HEK293 (cell line): ENCODE measurements at regions not wholly inside any gene's neighbourhood (a gene's known extent, or its start where the extent isn't known, plus 50 kb on each side); places are given as distances from the start of the nearest gene placed in this dataset.

Source experiments
- CTCF ChIA-PET: fragments of 350-600 bp; formaldehyde crosslinking; extraction: SDS; loops from one replicate; lab custom pipeline; 2021; ENCODE audit warnings: antibody characterized with exemption; lab: Yijun Ruan, JAX
- POLR2A ChIA-PET: fragments of 300-600 bp; formaldehyde crosslinking; extraction: SDS; loops from one replicate; lab custom pipeline; 2020; ENCODE audit warnings: antibody characterized with exemption, inconsistent platforms; lab: Yijun Ruan, JAX
- H3K27ac ChIP-seq: fragments of 200-500 bp; sonication (Bioruptor generic); 2 replicates; pipeline ENCODE4 v1.5.1; 2014; ENCODE audit warnings: low read depth, low read length, control low read depth, inconsistent platforms; ENCODE audit errors: extremely low read depth
- H3K36me3 ChIP-seq, 2 experiments: fragments of 200-500 bp in 1 of 2; sonication (Bioruptor generic) in 1 of 2; 1 replicate in 1 of 2; 2 replicates in 1 of 2; pipeline ENCODE4 v1.5.1; 2014 to 2017; ENCODE audit warnings: inconsistent platforms in 2 of 2, low read length in 2 of 2; ENCODE audit not compliant: control insufficient read depth in 2 of 2, insufficient read depth in 1 of 2
- H3K4me1 ChIP-seq: fragments of 200-500 bp; sonication (Bioruptor generic); 2 replicates; pipeline ENCODE4 v1.5.1; 2014; ENCODE audit warnings: mild to moderate bottlenecking, low read length, inconsistent platforms; ENCODE audit not compliant: control insufficient read depth, insufficient read depth
- H3K4me3 ChIP-seq: 2 replicates; pipeline ENCODE4 v1.5.1; 2011; ENCODE audit warnings: low read depth, mild to moderate bottlenecking, control low read depth, low read length, moderate library complexity
- H3K9me3 ChIP-seq: fragments of 200-500 bp; sonication (Bioruptor generic); 2 replicates; pipeline ENCODE4 v1.5.1; 2014; ENCODE audit warnings: low read depth, low read length, inconsistent platforms; ENCODE audit not compliant: control insufficient read depth, insufficient read depth
- OVOL3 ChIP-seq: fragments of 450-650 bp; formaldehyde crosslinking; IDR thresholded peaks from 2 replicates; pipeline ENCODE4 v1.5.1; 2016; ENCODE audit warnings: missing biosample characterization, missing genetic modification characterization
- REST ChIP-seq: fragments of 450-650 bp; formaldehyde crosslinking; IDR thresholded peaks from 2 replicates; pipeline ENCODE4 v1.5.1; 2016; ENCODE audit warnings: missing biosample characterization, missing genetic modification characterization
- SCRT1 ChIP-seq: fragments of 450-650 bp; formaldehyde crosslinking; IDR thresholded peaks from 2 replicates; pipeline ENCODE4 v1.5.1; 2016; ENCODE audit warnings: missing biosample characterization, missing genetic modification characterization, borderline replicate concordance
- WT1 ChIP-seq: fragments of 450-650 bp; formaldehyde crosslinking; IDR thresholded peaks from 2 replicates; pipeline ENCODE4 v1.5.1; 2016; ENCODE audit warnings: missing biosample characterization, missing genetic modification characterization
- ZBTB20 ChIP-seq: fragments of 450-650 bp; formaldehyde crosslinking; IDR thresholded peaks from 2 replicates; pipeline ENCODE4 v1.5.1; 2016; ENCODE audit warnings: missing biosample characterization, missing genetic modification characterization
- ZBTB44 ChIP-seq: fragments of 450-650 bp; IDR thresholded peaks from 2 replicates; pipeline ENCODE4 v1.5.1; 2018; ENCODE audit warnings: missing biosample characterization, mild to moderate bottlenecking, missing genetic modification characterization
- ZNF169 ChIP-seq: fragments of 450-650 bp; formaldehyde crosslinking; IDR thresholded peaks from 2 replicates; pipeline ENCODE4 v1.5.1; 2016; ENCODE audit warnings: missing biosample characterization, missing genetic modification characterization
- ZNF18 ChIP-seq: fragments of 450-650 bp; formaldehyde crosslinking; IDR thresholded peaks from 2 replicates; pipeline ENCODE4 v1.5.1; 2016; ENCODE audit warnings: missing biosample characterization, missing genetic modification characterization
- ZNF26 ChIP-seq: fragments of 450-650 bp; formaldehyde crosslinking; IDR thresholded peaks from 2 replicates; pipeline ENCODE4 v1.5.1; 2016; ENCODE audit warnings: missing biosample characterization, missing genetic modification characterization
- ZNF362 ChIP-seq: fragments of 450-650 bp; formaldehyde crosslinking; IDR thresholded peaks from 2 replicates; pipeline ENCODE4 v1.5.1; 2016; ENCODE audit warnings: missing biosample characterization, missing genetic modification characterization
- ZNF366 ChIP-seq: fragments of 450-650 bp; formaldehyde crosslinking; conservative IDR thresholded peaks from 2 replicates; pipeline ENCODE4 v1.5.1; 2016; ENCODE audit warnings: missing biosample characterization, missing genetic modification characterization
- ZNF394 ChIP-seq: fragments of 450-650 bp; formaldehyde crosslinking; IDR thresholded peaks from 2 replicates; pipeline ENCODE4 v1.5.1; 2016; ENCODE audit warnings: missing biosample characterization, missing genetic modification characterization, mild to moderate bottlenecking, moderate library complexity, borderline replicate concordance
- ZNF426 ChIP-seq: fragments of 450-650 bp; formaldehyde crosslinking; IDR thresholded peaks from 2 replicates; pipeline ENCODE4 v1.5.1; 2017; ENCODE audit warnings: missing biosample characterization, missing genetic modification characterization, mild to moderate bottlenecking, inconsistent platforms, moderate library complexity
- ZNF514 ChIP-seq: fragments of 450-650 bp; formaldehyde crosslinking; IDR thresholded peaks from 2 replicates; pipeline ENCODE4 v1.5.1; 2016; ENCODE audit warnings: missing biosample characterization, missing genetic modification characterization
- ZNF521 ChIP-seq: fragments of 450-650 bp; formaldehyde crosslinking; IDR thresholded peaks from 2 replicates; pipeline ENCODE4 v1.5.1; 2017; ENCODE audit warnings: missing biosample characterization, mild to moderate bottlenecking, missing genetic modification characterization
- ZNF530 ChIP-seq: fragments of 450-650 bp; formaldehyde crosslinking; IDR thresholded peaks from 2 replicates; pipeline ENCODE4 v1.5.1; 2016; ENCODE audit warnings: low read depth, missing biosample characterization, missing genetic modification characterization
- ZNF580 ChIP-seq: fragments of 450-650 bp; formaldehyde crosslinking; IDR thresholded peaks from 2 replicates; pipeline ENCODE4 v1.5.1; 2016; ENCODE audit warnings: missing biosample characterization, missing genetic modification characterization
- ZSCAN18 ChIP-seq: fragments of 450-650 bp; formaldehyde crosslinking; IDR thresholded peaks from 2 replicates; pipeline ENCODE4 v1.5.1; 2016; ENCODE audit warnings: missing biosample characterization, missing genetic modification characterization

GRCh38 chr1:14390816-14391215 is 207.7 kb upstream of the KAZN start:
- ChIA-PET POLR2A (no interaction called here), CTCF (interaction anchor here (0.6 to 0.8 kb wide), 2 partner anchors 132 to 291 kb away, joined by 4 read pairs; no protein-coding TSS in a partner anchor)
- Histone ChIP-seq H3K4me1 (no peaks in the 10 kb centered on the region), H3K36me3 (no peaks in the 10 kb centered on the region), H3K9me3 (no peaks in the 10 kb centered on the region), H3K27ac (no peak overlapping the region), H3K4me3 (no peak overlapping the region)
- TF ChIP-seq ZNF362 (tag by site-specific recombination) (no peak), REST (tag by site-specific recombination) (no peak)

GRCh38 chr1:14392161-14392858 is 206.2 kb upstream of the KAZN start:
- H3K36me3 ChIP-seq: no peaks in the 10 kb centered on the region
- ChIA-PET CTCF (no interaction called here), POLR2A (no interaction called here)
- no peaks in the 10 kb centered on the region for H3K9me3 ChIP-seq
- no peak overlapping the region for H3K27ac ChIP-seq
- no peak overlapping the region for H3K4me3 ChIP-seq
- H3K4me1 ChIP-seq: no peaks in the 10 kb centered on the region
- no peak for TF ChIP-seq WT1 (tag by site-specific recombination)
- TF ChIP-seq ZSCAN18 (tag by site-specific recombination): no peak
- no peak for TF ChIP-seq ZNF26
- TF ChIP-seq ZNF514 (tag by site-specific recombination): no peak
- TF ChIP-seq ZNF521 (tag by site-specific recombination): no peak
- no peak for TF ChIP-seq ZNF394
- no peak for TF ChIP-seq ZNF366 (tag by site-specific recombination)
- no peak for TF ChIP-seq ZNF580 (tag by site-specific recombination)
- TF ChIP-seq ZNF426 (tag by site-specific recombination): no peak
- TF ChIP-seq SCRT1 (tag by site-specific recombination): no peak
- TF ChIP-seq OVOL3 (tag by site-specific recombination): no peak
- no peak for TF ChIP-seq ZBTB20 (tag by site-specific recombination)
- TF ChIP-seq ZNF530: no peak
- TF ChIP-seq ZNF169 (tag by site-specific recombination): no peak
- TF ChIP-seq ZNF18 (tag by site-specific recombination): no peak
- TF ChIP-seq ZBTB44: no peak
